ENCODE measurements at regions not wholly inside any gene's neighbourhood (a gene's known extent, or its start where the extent isn't known, plus 50 kb on each side); places are given as distances from the start of the nearest gene placed in this dataset.
A peak's percentile ranks its signal among the peaks of the same experiment; 100 is the strongest.

DNA sequence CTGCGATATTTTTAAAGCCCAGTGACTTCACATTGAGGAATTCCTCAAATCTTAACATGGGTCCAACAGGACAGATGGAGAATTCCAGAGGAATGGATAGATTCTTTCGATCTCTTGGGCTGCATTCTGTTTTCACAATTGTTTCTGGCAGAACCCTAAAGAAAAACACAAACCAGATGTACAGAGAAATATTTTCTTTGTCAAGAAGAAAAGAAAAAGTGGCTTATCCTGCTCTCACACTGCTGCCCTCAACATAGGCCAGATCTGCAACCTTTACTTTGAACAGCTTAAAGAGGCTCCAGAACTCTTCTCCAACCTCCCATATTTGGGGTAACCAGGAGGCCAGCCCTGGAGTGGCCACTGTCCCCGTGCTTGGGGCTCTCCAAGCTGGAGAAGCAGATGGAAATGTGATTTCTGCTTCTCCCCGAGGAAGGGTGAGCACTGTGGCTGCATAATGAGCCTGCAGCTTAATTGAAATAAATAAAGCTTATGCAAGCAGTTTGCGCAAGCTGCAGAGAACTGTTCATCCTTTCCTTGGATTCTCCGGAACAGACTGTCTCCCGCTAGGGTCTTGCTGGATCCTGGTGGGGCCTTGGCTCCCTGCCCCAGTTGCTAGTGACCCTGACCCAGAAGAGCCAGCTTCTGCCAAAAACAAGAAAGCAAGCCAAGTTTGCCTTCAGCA lies 453.2 kb upstream of the PROK2 start:
- DNase-seq (no peak), ATAC-seq (ENCODE audit: low read depth) (peak; percentile 33; the same call in 1 of the 2 replicates)
- Histone ChIP-seq H4K8ac (ENCODE audit: low read depth in 2 of 2, low read length in 2 of 2) (no peak overlapping the region), H3K18ac (ENCODE audit: low read depth, low read length) (no peak overlapping the region), H3K27ac (ENCODE audit: insufficient read depth, low read length) (no peak overlapping the region), H3K14ac (replicated peaks; ENCODE audit: low read depth, low read length) (no peak overlapping the region), H2BK5ac (ENCODE audit: low read depth, low read length, poor library complexity, severe bottlenecking) (no peak overlapping the region), H2BK120ac (ENCODE audit: low read depth, low read length) (no peak overlapping the region), H3K9me1 (ENCODE audit: insufficient read depth, low read length) (no peaks in the 10 kb centered on the region), H3K27me3 (ENCODE audit: control insufficient read depth, insufficient read depth, low read length) (peaks cover 20% of the 10 kb centered on the region), H2AFZ (replicated peaks; ENCODE audit: low read length, poor library complexity) (no peak overlapping the region), H2BK15ac (ENCODE audit: low read depth, low read length) (no peak overlapping the region), H3K4me3 (ENCODE audit: insufficient read depth, low read depth, low read length) (no peak overlapping the region), H3K9me3 (ENCODE audit: control insufficient read depth, insufficient read depth, low read length) (no peaks in the 10 kb centered on the region), H3K36me3 (ENCODE audit: control insufficient read depth, insufficient read depth, low read length) (no peaks in the 10 kb centered on the region), H3K9ac (ENCODE audit: low read depth, low read length) (no peak overlapping the region), H3K4ac (ENCODE audit: low read depth, low read length) (no peak overlapping the region), H4K5ac (ENCODE audit: low read depth, low read length) (no peak overlapping the region), H3K4me1 (ENCODE audit: control insufficient read depth, insufficient read depth, low read length) (no peaks in the 10 kb centered on the region; the same call in 1 of the 2 replicates), H4K91ac (ENCODE audit: insufficient read depth, low read depth, low read length) (no peak overlapping the region), H2AK9ac (replicated peaks; ENCODE audit: low read depth, low read length, poor library complexity) (no peak overlapping the region), H2AK5ac (ENCODE audit: low read depth, low read length) (no peak overlapping the region), H3K56ac (ENCODE audit: extremely low read depth, insufficient read depth, low read length) (no peak overlapping the region), H2BK20ac (ENCODE audit: low read depth, low read length) (no peak overlapping the region), H3K79me1 (ENCODE audit: low read depth in 1 of 2, low read length in 2 of 2) (no peaks in the 10 kb centered on the region), H3K23ac (ENCODE audit: low read depth, low read length) (no peak overlapping the region), H4K20me1 (ENCODE audit: insufficient read depth, low read length) (no peaks in the 10 kb centered on the region), H3K4me2 (ENCODE audit: low read depth, low read length) (no peak overlapping the region; the same call in 1 of the 2 replicates)
- CTCF ChIA-PET, result no interaction called here
- POLR2A ChIA-PET (ENCODE audit: unreplicated experiment), result interaction anchor here (0.6 kb wide), 1 partner anchor 40 kb away, joined by 3 read pairs; no protein-coding TSS in a partner anchor
- 7% methylated on average over 3 of the region's 7 CpGs; no CpG with 5 or more reads in 1 of the 2 experiments for WGBS, 2 experiments (ENCODE audit: extremely low coverage in 2 of 2, insufficient read length in 1 of 2)
- in situ Hi-C loops (cut with MboI; ENCODE audit: low sequenced_read_pairs) (no loop called here), dilution Hi-C loops (cut with HindIII; ENCODE audit: low sequenced_read_pairs, unreplicated experiment) (no loop called here), intact Hi-C loops (cut with micrococcal nuclease) (no loop called here)
- TF ChIP-seq NFE2L2 (IDR thresholded peaks at IDR 0.05; ENCODE audit: low read depth, low read length) (no peak), CHD1 (IDR thresholded peaks at IDR 0.05; ENCODE audit: low read depth, low read length) (no peak), CEBPB (IDR thresholded peaks at IDR 0.05; ENCODE audit: low read depth, low read length) (no peak), FOS (IDR thresholded peaks at IDR 0.05; ENCODE audit: low read depth, low read length) (no peak)
- no TSS peak for BruUV-seq (replicated peaks)

Data from IMR-90 (cell line).